ENCODE measurements at regions not wholly inside any gene's neighbourhood (a gene's known extent, or its start where the extent isn't known, plus 50 kb on each side); places are given as distances from the start of the nearest gene placed in this dataset.

- Histone ChIP-seq H3K27me3 (ENCODE audit: insufficient read depth, low read length, poor library complexity) (peaks cover 9% of the 10 kb centered on the region), H3K4me2 (ENCODE audit: insufficient read depth, low read length) (no peak overlapping the region), H3K79me2 (ENCODE audit: insufficient read depth, low read length) (no peaks in the 10 kb centered on the region), H3K9me3 (ENCODE audit: insufficient read depth, low read length, severe bottlenecking) (no peaks in the 10 kb centered on the region), H3K9ac (ENCODE audit: low read depth, low read length) (no peak overlapping the region), H2AFZ (ENCODE audit: low read depth, low read length) (no peak overlapping the region), H4K20me1 (ENCODE audit: insufficient read depth, low read length) (no peaks in the 10 kb centered on the region), H3K4me1 (ENCODE audit: insufficient read depth, low read length) (no peaks in the 10 kb centered on the region), H3K27ac (ENCODE audit: low read length) (no peak overlapping the region), H3K36me3 (ENCODE audit: insufficient read depth, low read length) (no peaks in the 10 kb centered on the region), H3K4me3 (ENCODE audit: low read depth in 1 of 2, low read length in 2 of 2) (no peak overlapping the region)
- TF ChIP-seq EZH2 (IDR thresholded peaks at IDR 0.05; ENCODE audit: borderline replicate concordance, low read depth, low read length, severe bottlenecking): no peak
- TF ChIP-seq, protein P1, sequence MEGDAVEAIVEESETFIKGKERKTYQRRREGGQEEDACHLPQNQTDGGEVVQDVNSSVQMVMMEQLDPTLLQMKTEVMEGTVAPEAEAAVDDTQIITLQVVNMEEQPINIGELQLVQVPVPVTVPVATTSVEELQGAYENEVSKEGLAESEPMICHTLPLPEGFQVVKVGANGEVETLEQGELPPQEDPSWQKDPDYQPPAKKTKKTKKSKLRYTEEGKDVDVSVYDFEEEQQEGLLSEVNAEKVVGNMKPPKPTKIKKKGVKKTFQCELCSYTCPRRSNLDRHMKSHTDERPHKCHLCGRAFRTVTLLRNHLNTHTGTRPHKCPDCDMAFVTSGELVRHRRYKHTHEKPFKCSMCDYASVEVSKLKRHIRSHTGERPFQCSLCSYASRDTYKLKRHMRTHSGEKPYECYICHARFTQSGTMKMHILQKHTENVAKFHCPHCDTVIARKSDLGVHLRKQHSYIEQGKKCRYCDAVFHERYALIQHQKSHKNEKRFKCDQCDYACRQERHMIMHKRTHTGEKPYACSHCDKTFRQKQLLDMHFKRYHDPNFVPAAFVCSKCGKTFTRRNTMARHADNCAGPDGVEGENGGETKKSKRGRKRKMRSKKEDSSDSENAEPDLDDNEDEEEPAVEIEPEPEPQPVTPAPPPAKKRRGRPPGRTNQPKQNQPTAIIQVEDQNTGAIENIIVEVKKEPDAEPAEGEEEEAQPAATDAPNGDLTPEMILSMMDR (IDR thresholded peaks at IDR 0.05; ENCODE audit: borderline replicate concordance, extremely low read depth, low read length, poor library complexity, severe bottlenecking): no peak
- no peak for ATAC-seq (ENCODE audit: insufficient read depth, low read depth)
- no peak for DNase-seq
These were observed 357.9 kb upstream of the TSHZ2 start for GRCh38 chr20:52614051-52614863.

DNA sequence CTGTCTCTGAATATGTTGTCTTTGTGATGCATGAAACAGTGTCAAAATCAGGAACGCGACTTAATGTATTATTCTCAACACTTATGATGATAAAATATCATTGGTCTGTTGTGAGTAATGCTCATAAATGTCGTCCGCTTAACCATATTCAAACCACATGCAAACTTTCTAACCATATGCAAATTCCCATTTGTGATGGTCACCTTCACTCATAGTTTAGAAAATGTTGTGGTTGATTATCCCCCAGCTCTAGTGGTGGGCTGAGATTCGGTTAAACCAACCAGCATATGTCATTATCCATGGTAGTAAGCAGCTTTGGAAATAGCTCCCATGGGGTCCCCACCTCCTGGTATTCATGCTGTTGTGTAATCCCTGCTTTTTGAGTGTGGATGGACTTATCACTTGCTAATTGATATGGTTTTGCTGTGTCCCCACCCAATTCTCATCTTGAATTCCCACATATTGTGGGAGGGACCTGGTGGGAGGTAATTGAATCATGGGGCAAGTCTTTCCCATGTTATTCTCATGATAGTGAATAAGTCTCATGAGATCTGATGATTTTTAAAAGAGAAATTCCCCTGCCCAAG is 360.0 kb upstream of the TSHZ2 start:
- no peak overlapping the region for H3K4me2 ChIP-seq (ENCODE audit: insufficient read depth, low read length)
- no peak overlapping the region for H3K4me3 ChIP-seq (ENCODE audit: low read depth in 1 of 2, low read length in 2 of 2)
- no peaks in the 10 kb centered on the region for H3K9me3 ChIP-seq (ENCODE audit: insufficient read depth, low read length, severe bottlenecking)
- H2AFZ ChIP-seq (ENCODE audit: low read depth, low read length): no peak overlapping the region
- ATAC-seq (ENCODE audit: insufficient read depth, low read depth) (no peak), DNase-seq (no peak)
- H3K36me3 ChIP-seq (ENCODE audit: insufficient read depth, low read length): no peaks in the 10 kb centered on the region
- no peaks in the 10 kb centered on the region for H3K79me2 ChIP-seq (ENCODE audit: insufficient read depth, low read length)
- no peak for TF ChIP-seq EZH2 (IDR thresholded peaks at IDR 0.05; ENCODE audit: borderline replicate concordance, low read depth, low read length, severe bottlenecking)
- TF ChIP-seq, protein P1 (IDR thresholded peaks at IDR 0.05; ENCODE audit: borderline replicate concordance, extremely low read depth, low read length, poor library complexity, severe bottlenecking): no peak
- peaks cover 6% of the 10 kb centered on the region for H3K27me3 ChIP-seq (ENCODE audit: insufficient read depth, low read length, poor library complexity)
- no peak overlapping the region for H3K9ac ChIP-seq (ENCODE audit: low read depth, low read length)
- H4K20me1 ChIP-seq (ENCODE audit: insufficient read depth, low read length): no peaks in the 10 kb centered on the region
- H3K27ac ChIP-seq (ENCODE audit: low read length): no peak overlapping the region
- H3K4me1 ChIP-seq (ENCODE audit: insufficient read depth, low read length): no peaks in the 10 kb centered on the region

GRCh38 chr20:52610749-52611148 is 361.4 kb upstream of the TSHZ2 start:
- no peak for ATAC-seq (ENCODE audit: insufficient read depth, low read depth)
- no peak overlapping the region for H3K4me2 ChIP-seq (ENCODE audit: insufficient read depth, low read length)
- no peak for TF ChIP-seq EZH2 (IDR thresholded peaks at IDR 0.05; ENCODE audit: borderline replicate concordance, low read depth, low read length, severe bottlenecking)
- TF ChIP-seq, protein P1 (IDR thresholded peaks at IDR 0.05; ENCODE audit: borderline replicate concordance, extremely low read depth, low read length, poor library complexity, severe bottlenecking): no peak

More at GRCh38 chr20:52610749-52611148, 361.4 kb upstream of the TSHZ2 start:
- Histone ChIP-seq H2AFZ (ENCODE audit: low read depth, low read length) (no peak overlapping the region), H4K20me1 (ENCODE audit: insufficient read depth, low read length) (no peaks in the 10 kb centered on the region), H3K27ac (ENCODE audit: low read length) (no peak overlapping the region), H3K27me3 (ENCODE audit: insufficient read depth, low read length, poor library complexity) (no peaks in the 10 kb centered on the region), H3K4me1 (ENCODE audit: insufficient read depth, low read length) (no peaks in the 10 kb centered on the region), H3K9ac (ENCODE audit: low read depth, low read length) (no peak overlapping the region), H3K4me3 (ENCODE audit: low read depth in 1 of 2, low read length in 2 of 2) (no peak overlapping the region), H3K36me3 (ENCODE audit: insufficient read depth, low read length) (no peaks in the 10 kb centered on the region), H3K79me2 (ENCODE audit: insufficient read depth, low read length) (no peaks in the 10 kb centered on the region), H3K9me3 (ENCODE audit: insufficient read depth, low read length, severe bottlenecking) (no peaks in the 10 kb centered on the region)
- DNase-seq: no peak
